ENCODE measurements at regions not wholly inside any gene's neighbourhood (a gene's known extent, or its start where the extent isn't known, plus 50 kb on each side); places are given as distances from the start of the nearest gene placed in this dataset.
"Not testable (repeated sequence)": the region's sequence is repeated elsewhere in the genome, so short reads cannot be mapped to it uniquely, and the experiment has no call there.

DNA sequence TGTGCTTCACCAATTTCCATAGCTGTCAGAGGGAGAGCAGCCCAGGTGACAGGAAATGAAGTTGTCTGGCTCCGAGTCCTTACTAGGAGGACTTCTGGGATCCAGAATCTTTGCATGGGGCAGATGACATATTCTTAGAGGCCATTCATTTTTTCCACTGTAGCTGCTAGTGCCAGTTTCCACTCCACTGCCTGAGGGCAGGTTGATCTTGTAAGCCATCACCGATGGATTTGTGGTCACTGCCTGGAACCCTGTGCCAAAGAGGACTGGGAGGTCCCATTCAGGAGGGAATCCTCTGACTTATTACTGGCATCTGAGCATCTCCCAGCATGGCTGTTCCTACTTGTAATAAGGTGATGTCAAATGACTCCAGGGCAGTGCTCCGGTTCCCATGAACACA lies 144.1 kb upstream of the KCNJ18 start:
- peaks cover 6% of the 10 kb centered on the region for H3K4me1 ChIP-seq (ENCODE audit: control insufficient read depth, insufficient read depth, low read length, poor library complexity, severe bottlenecking)

DNA sequence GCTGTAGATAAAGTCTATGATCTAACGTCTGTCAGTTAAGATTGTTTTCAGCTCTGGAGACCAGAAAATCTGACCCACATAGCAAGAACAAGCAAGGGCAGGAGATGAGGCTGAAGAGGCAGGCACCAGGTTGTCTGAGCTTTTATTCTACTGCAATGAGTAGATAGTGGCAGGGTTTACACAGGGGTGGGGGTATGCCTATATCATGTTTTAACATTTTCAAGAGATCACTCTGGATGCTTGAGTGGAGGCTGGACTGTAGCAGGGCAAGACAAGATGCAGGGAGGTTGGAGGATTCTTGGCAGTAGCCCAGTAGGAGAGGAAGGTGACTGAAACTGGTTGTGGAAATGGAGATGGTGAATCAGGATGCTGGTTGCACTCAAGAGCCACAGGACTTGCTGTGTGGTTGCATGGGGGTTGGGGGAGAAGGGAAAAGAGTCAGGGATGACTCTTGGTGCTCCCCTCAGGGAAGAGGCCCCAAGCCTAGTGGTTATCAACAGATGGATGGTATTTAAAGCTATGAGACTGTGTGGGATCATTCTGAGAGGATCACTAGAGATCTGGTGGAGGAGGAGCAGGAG lies 143.1 kb upstream of the KCNJ18 start:
- peaks cover 6% of the 10 kb centered on the region for H3K4me1 ChIP-seq (ENCODE audit: control insufficient read depth, insufficient read depth, low read length, poor library complexity, severe bottlenecking)
- DNase-seq = no peak
- no peak overlapping the region for H3K4me3 ChIP-seq (ENCODE audit: insufficient read depth, low read depth, low read length, poor library complexity, severe bottlenecking)
- no peaks in the 10 kb centered on the region for H3K9me3 ChIP-seq (ENCODE audit: control insufficient read depth, low read length)
- no peak overlapping the region for H3K27ac ChIP-seq (ENCODE audit: insufficient read depth, low read length, poor library complexity, severe bottlenecking)
- H3K36me3 ChIP-seq (ENCODE audit: control insufficient read depth, insufficient read depth, low read length) = no peaks in the 10 kb centered on the region
- H3K27me3 ChIP-seq (replicated peaks; ENCODE audit: control insufficient read depth, insufficient read depth, low read length, poor library complexity, severe bottlenecking) = no peaks in the 10 kb centered on the region

More for the DNA sequence above, 144.1 kb upstream of the KCNJ18 start:
- H3K27me3 ChIP-seq (replicated peaks; ENCODE audit: control insufficient read depth, insufficient read depth, low read length, poor library complexity, severe bottlenecking) = no peaks in the 10 kb centered on the region
- no peak for DNase-seq
- no peak overlapping the region for H3K27ac ChIP-seq (ENCODE audit: insufficient read depth, low read length, poor library complexity, severe bottlenecking)
- H3K36me3 ChIP-seq (ENCODE audit: control insufficient read depth, insufficient read depth, low read length) = no peaks in the 10 kb centered on the region
- no peaks in the 10 kb centered on the region for H3K9me3 ChIP-seq (ENCODE audit: control insufficient read depth, low read length)
- no peak overlapping the region for H3K4me3 ChIP-seq (ENCODE audit: insufficient read depth, low read depth, low read length, poor library complexity, severe bottlenecking)

- not testable (repeated sequence) for H3K36me3 ChIP-seq (ENCODE audit: control insufficient read depth, insufficient read depth, low read length); H3K9me3 ChIP-seq (ENCODE audit: control insufficient read depth, low read length); DNase-seq; H3K4me3 ChIP-seq (ENCODE audit: insufficient read depth, low read depth, low read length, poor library complexity, severe bottlenecking); H3K4me1 ChIP-seq (ENCODE audit: control insufficient read depth, insufficient read depth, low read length, poor library complexity, severe bottlenecking); H3K27ac ChIP-seq (ENCODE audit: insufficient read depth, low read length, poor library complexity, severe bottlenecking); H3K27me3 ChIP-seq (replicated peaks; ENCODE audit: control insufficient read depth, insufficient read depth, low read length, poor library complexity, severe bottlenecking)
Observed at GRCh38 chr17:21550031-21550430, 142.3 kb upstream of the KCNJ18 start.

DNA sequence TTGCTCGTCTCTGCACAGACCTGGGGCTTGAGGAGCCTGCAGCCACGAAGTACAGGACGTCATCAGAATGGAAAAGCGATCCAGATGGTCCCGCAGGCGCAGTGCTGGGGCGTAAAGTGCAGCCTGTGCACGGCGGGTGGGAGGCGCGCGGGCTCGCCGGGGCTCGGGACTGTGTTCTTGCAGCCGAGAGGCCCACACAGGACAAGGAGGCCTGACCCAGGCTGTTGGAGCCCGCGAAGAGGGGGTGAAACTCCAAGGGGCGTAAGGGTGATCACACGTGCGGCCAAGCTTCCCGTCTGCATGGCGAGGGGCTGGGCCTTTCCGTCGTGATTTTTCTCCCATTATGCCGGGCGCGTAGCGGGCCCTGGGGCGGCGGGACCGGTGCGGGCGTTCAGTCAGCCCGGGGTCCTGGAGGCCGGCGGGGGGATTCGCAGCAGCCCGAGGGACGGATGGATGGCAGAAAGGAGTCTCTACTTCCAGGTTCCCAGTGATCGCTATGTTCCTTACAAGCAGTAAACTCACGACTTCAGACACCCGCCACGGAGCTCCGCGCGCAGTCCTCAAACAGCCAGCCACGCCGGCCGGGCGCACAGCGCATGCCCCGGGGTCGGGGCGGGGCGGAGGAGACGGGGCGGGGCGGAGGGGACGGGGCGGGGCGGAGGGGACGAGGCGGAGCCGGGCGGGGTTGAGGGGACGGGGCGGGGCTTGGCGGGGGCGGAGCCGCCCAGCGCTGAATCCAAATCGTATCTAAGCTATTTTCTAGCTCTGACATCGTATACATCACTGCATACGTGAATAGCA lies 141.0 kb upstream of the KCNJ18 start:
- H3K9me3 ChIP-seq (ENCODE audit: control insufficient read depth, low read length) = no peaks in the 10 kb centered on the region
- peak; percentile 63 to 71 (median 65) for DNase-seq
- peak overlapping the region; percentile 65 for H3K4me3 ChIP-seq (ENCODE audit: insufficient read depth, low read depth, low read length, poor library complexity, severe bottlenecking)
- H3K36me3 ChIP-seq (ENCODE audit: control insufficient read depth, insufficient read depth, low read length) = no peaks in the 10 kb centered on the region
- peaks cover 6% of the 10 kb centered on the region for H3K4me1 ChIP-seq (ENCODE audit: control insufficient read depth, insufficient read depth, low read length, poor library complexity, severe bottlenecking)
- H3K27me3 ChIP-seq (replicated peaks; ENCODE audit: control insufficient read depth, insufficient read depth, low read length, poor library complexity, severe bottlenecking) = no peaks in the 10 kb centered on the region
- peak overlapping the region; percentile 49 for H3K27ac ChIP-seq (ENCODE audit: insufficient read depth, low read length, poor library complexity, severe bottlenecking)

GRCh38 chr17:21558921-21559320 lies 133.4 kb upstream of the KCNJ18 start:
- H3K36me3 ChIP-seq (ENCODE audit: control insufficient read depth, insufficient read depth, low read length); H3K4me3 ChIP-seq (ENCODE audit: insufficient read depth, low read depth, low read length, poor library complexity, severe bottlenecking); DNase-seq; H3K27me3 ChIP-seq (replicated peaks; ENCODE audit: control insufficient read depth, insufficient read depth, low read length, poor library complexity, severe bottlenecking); H3K4me1 ChIP-seq (ENCODE audit: control insufficient read depth, insufficient read depth, low read length, poor library complexity, severe bottlenecking); H3K9me3 ChIP-seq (ENCODE audit: control insufficient read depth, low read length); H3K27ac ChIP-seq (ENCODE audit: insufficient read depth, low read length, poor library complexity, severe bottlenecking): not testable (repeated sequence)

DNA sequence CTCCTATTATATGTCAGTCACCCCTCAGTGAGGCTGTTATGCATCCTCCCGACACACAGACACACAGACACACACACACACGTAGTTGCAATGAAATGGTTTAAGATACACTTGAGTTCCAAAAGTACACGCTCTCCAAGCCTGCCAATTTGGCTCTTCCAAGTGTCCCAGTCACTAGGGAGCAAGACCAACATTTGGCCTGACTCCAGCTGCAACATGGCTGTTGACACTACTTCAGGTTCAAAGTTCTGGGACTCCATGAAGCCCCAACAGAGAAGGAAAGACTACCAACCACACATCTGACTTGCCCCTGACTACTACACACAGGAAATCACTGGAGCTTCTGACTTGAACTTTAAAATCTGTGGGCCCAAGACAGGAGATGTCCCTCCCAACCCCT lies 128.1 kb upstream of the KCNJ18 start:
- Histone ChIP-seq H3K27me3 (replicated peaks; ENCODE audit: control insufficient read depth, insufficient read depth, low read length, poor library complexity, severe bottlenecking) (no peaks in the 10 kb centered on the region), H3K9me3 (ENCODE audit: control insufficient read depth, low read length) (no peaks in the 10 kb centered on the region), H3K4me3 (ENCODE audit: insufficient read depth, low read depth, low read length, poor library complexity, severe bottlenecking) (no peak overlapping the region), H3K27ac (ENCODE audit: insufficient read depth, low read length, poor library complexity, severe bottlenecking) (no peak overlapping the region), H3K4me1 (ENCODE audit: control insufficient read depth, insufficient read depth, low read length, poor library complexity, severe bottlenecking) (no peaks in the 10 kb centered on the region), H3K36me3 (ENCODE audit: control insufficient read depth, insufficient read depth, low read length) (no peaks in the 10 kb centered on the region)
- no peak for DNase-seq

DNA sequence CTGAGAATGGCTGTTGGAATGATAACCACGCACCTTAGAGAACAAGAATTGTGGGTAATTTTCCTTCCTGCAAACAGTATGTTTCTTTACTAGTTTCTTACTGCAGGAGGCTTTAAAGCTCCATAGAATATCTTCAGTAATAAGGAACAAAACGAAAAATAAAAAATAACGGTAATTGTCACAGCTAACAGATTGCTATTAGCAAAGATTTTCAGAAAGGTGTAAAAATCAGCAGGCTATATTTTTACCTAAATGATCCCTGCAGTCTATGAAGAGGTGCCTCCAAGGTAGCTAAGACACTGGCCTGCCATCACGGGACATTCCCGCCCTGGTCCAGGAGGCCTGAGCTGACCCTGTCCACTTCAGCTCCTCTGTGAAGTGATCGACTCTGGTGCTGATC lies 127.6 kb upstream of the KCNJ18 start:
- not testable (repeated sequence) for H3K4me1 ChIP-seq (ENCODE audit: control insufficient read depth, insufficient read depth, low read length, poor library complexity, severe bottlenecking); H3K27ac ChIP-seq (ENCODE audit: insufficient read depth, low read length, poor library complexity, severe bottlenecking); H3K9me3 ChIP-seq (ENCODE audit: control insufficient read depth, low read length); H3K36me3 ChIP-seq (ENCODE audit: control insufficient read depth, insufficient read depth, low read length); DNase-seq; H3K4me3 ChIP-seq (ENCODE audit: insufficient read depth, low read depth, low read length, poor library complexity, severe bottlenecking); H3K27me3 ChIP-seq (replicated peaks; ENCODE audit: control insufficient read depth, insufficient read depth, low read length, poor library complexity, severe bottlenecking)

DNA sequence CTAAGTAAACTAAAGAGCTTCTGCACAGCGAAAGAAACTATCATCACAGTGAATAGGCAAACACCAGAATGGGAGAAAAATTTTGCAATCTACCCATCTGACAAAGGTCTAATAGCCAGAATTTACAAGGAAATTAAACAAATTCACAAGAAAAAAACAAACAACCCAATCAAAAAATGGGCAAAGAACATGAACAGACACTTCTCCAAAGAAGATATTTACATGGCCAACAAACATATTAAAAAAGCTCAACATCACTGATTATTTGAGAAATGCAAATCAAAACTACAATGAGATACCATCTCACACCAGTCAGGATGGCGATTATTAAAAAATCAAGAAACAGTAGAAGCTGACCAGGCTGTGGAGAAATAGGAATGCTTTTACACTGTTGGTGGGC lies 121.9 kb upstream of the KCNJ18 start:
- H3K4me1 ChIP-seq (ENCODE audit: control insufficient read depth, insufficient read depth, low read length, poor library complexity, severe bottlenecking); DNase-seq; H3K9me3 ChIP-seq (ENCODE audit: control insufficient read depth, low read length): not testable (repeated sequence)

GRCh38 chr17:21572148-21572547 lies 120.2 kb upstream of the KCNJ18 start:
- not testable (repeated sequence) for H3K4me3 ChIP-seq (ENCODE audit: insufficient read depth, low read depth, low read length, poor library complexity, severe bottlenecking); DNase-seq; H3K9me3 ChIP-seq (ENCODE audit: control insufficient read depth, low read length); H3K27me3 ChIP-seq (replicated peaks; ENCODE audit: control insufficient read depth, insufficient read depth, low read length, poor library complexity, severe bottlenecking); H3K36me3 ChIP-seq (ENCODE audit: control insufficient read depth, insufficient read depth, low read length); H3K4me1 ChIP-seq (ENCODE audit: control insufficient read depth, insufficient read depth, low read length, poor library complexity, severe bottlenecking); H3K27ac ChIP-seq (ENCODE audit: insufficient read depth, low read length, poor library complexity, severe bottlenecking)

More for the DNA sequence above, 121.9 kb upstream of the KCNJ18 start:
- H3K27me3 ChIP-seq (replicated peaks; ENCODE audit: control insufficient read depth, insufficient read depth, low read length, poor library complexity, severe bottlenecking); H3K27ac ChIP-seq (ENCODE audit: insufficient read depth, low read length, poor library complexity, severe bottlenecking); H3K36me3 ChIP-seq (ENCODE audit: control insufficient read depth, insufficient read depth, low read length); H3K4me3 ChIP-seq (ENCODE audit: insufficient read depth, low read depth, low read length, poor library complexity, severe bottlenecking): not testable (repeated sequence)

GRCh38 chr17:21573271-21573960 lies 118.9 kb upstream of the KCNJ18 start:
- not testable (repeated sequence) for H3K27me3 ChIP-seq (replicated peaks; ENCODE audit: control insufficient read depth, insufficient read depth, low read length, poor library complexity, severe bottlenecking); H3K4me3 ChIP-seq (ENCODE audit: insufficient read depth, low read depth, low read length, poor library complexity, severe bottlenecking); DNase-seq; H3K9me3 ChIP-seq (ENCODE audit: control insufficient read depth, low read length); H3K36me3 ChIP-seq (ENCODE audit: control insufficient read depth, insufficient read depth, low read length); H3K27ac ChIP-seq (ENCODE audit: insufficient read depth, low read length, poor library complexity, severe bottlenecking); H3K4me1 ChIP-seq (ENCODE audit: control insufficient read depth, insufficient read depth, low read length, poor library complexity, severe bottlenecking)

Measured in effector memory CD4-positive, alpha-beta T cell (primary cell).